ENCODE measurements at regions not wholly inside any gene's neighbourhood (a gene's known extent, or its start where the extent isn't known, plus 50 kb on each side); places are given as distances from the start of the nearest gene placed in this dataset.

DNA sequence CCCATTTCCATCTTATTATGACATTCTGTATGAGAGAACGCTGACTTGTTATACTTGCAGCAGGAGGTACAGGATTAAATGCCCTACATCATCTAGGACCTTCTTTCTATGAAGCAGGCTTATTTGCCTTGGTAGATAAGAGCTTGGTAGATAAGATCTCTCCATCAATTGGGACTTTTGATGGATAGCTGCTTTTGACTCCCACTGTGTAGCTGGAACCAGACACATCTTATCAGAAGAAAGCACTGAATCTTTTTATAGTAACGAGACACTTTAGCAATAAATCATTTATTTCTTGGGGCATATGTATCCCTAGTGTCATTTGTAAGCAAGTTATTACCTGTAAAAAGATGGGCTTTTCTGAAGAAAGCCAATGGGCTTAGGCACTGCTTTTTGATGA is 613.9 kb downstream of the TECRL start:
- DNase-seq: no peak

DNA sequence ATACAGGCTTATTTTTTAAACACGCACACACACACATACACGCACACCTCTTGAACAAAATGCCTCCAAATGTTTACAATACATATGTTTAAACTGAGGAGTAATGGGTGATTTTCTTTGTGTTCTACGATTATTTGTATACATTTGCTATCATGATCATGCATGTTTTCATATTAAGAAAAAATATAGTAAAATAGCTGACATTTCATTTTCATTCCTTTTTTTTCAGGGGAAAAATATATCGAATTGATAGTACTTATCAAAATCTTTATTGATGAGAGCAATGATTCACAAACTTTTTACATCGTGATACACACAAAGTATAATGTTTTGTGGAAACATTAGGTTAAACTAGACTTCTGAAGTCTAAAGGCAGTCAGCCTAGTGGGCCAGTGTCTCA is 618.9 kb downstream of the TECRL start:
- DNase-seq: no peak

DNA sequence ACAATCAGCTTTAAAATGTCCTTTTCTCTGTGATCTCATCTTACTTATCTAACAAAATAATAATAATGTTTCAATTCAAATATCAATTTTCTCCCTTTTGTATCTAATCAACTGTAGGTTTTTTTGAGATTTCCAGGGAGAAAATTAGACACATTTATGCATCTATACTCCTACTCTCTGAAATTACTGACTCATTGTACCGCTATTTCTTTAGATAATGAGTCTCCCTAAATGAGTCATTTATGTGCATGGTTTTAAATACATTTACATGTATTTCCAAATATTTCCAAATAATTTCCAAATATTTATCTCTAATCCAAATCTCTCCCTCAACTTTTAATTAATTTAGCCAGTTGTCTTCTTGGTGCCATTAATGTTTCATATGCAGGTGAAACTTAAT is 621.0 kb downstream of the TECRL start:
- DNase-seq: no peak

DNA sequence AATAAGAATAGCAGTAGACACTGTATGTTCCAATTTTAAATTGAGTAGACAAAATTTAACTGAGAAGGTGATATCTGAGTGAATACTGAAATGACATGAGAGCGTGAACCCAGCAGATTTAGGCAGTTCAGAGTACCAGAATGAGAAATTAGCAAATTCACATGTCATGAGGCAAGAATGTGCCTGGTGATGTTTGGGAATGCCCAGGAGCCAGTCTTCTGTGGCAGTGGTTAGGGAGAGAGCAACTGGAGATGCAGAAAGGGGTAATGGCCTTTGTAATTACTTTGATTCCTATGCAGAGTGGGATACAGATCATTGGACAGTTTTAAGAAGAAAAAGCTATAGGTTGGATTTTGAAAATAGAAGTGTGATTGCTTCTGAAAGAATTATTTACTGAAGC is 621.9 kb downstream of the TECRL start:
- no peak for DNase-seq

DNA sequence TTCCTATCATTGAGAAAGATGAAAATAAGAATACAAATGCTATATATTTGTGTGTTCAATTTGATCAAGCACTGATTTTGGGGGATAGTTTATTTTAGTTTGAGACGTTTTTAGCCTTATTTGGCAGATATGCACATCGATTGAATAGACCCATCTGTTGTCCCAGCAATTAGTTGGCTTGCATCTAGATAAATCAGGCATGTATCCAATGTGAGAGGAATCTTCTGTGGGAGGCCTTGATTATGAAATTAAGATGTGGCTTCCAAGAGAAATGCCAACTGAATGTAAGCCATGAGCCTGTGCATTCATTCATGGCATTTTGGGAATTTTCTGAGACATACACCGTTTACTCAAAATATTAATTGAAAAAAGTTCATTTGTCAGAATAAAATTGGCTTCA is 623.1 kb downstream of the TECRL start:
- no peak for DNase-seq

DNA sequence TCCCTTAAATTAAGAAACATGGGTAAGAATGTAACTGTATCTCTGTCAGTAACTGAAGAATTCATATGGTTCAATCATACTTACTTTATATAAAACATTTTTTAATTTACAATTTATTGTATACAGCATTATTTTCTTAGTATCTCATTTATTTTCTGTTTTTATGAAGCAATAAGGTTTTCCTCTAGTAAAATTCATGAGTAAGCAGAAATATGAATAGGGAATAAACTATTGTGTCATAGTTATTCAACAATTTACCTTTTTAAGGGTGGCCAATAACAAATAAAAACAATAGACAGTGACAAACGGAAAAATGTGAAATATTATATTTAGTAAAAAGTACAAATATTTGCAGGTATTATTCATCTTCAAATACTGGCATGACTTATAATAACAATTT is 624.4 kb downstream of the TECRL start:
- no peak for DNase-seq

DNA sequence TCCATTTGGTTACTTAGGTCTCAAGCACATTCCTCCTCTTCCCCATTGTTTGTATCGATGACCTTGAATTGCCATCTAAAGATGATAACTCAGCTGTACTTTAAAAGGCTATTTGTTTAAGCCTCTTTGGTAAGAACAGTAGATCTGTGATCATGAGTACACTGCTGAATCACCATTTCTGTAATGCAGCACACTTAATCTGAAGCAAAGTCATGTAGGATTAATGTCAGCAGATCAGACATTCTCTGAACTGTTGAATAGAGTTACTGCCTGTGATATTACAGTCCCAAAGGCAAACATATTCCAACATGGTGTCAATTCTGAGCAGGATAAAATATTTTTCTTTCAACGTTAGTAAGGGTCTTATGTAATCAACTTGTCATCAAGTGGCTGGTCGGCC is 631.6 kb downstream of the TECRL start:
- DNase-seq: no peak

DNA sequence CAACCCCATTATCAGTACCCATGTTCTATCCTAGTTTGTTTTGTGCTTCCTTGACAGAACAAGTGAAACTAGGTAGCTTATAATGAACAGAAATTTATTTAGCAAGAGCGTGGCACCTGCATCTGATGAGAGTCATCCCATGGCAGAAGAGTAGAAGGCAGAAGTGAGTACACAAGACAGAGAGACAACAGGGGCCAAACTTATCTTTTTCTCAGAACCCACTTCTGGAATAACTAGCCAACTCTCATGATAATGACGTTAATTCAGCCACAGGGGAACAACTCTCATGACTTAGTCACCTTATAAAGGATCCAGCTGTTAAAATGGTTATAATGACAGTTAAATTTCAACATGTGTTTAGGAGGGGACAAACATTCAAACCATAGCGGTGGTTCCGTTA is 644.9 kb downstream of the TECRL start:
- no peak for DNase-seq

DNA sequence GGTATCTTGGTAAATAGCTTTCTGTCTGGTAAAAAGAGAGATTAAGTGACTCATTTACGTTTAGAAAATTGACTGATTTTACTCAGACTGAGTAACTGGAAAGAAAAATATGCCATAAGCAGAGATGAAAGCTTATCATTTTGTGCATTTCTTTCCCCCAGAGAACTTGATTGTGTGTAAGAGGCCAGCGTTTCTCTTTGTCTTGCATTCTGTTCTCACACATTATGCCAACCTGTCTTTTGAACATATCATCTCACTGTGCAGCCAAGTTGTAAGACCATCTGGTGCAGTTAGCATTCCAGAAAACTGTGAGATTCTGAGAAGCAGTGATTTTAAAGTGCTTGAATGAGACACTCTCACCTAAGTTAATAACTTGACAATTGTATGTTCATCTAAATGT is 651.3 kb downstream of the TECRL start:
- DNase-seq: no peak

DNA sequence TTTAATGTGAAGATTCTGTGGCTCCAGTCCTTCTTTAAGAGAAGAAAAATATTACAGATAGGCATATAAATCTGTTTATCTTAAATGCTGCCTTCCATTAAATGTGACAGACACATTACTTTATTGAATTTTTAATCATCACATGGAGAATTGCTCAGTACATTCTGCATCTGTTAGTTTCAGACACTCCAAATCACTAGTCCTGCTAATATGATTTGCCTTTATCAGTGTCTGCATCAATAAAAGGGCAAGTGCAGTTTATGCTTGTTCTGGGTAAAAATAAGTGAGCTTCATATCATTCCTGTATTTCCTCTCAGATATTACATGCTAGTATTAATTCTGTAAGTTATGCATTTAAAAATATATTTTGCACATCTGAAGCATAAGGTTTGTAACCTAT is 666.4 kb downstream of the TECRL start:
- no peak for DNase-seq

DNA sequence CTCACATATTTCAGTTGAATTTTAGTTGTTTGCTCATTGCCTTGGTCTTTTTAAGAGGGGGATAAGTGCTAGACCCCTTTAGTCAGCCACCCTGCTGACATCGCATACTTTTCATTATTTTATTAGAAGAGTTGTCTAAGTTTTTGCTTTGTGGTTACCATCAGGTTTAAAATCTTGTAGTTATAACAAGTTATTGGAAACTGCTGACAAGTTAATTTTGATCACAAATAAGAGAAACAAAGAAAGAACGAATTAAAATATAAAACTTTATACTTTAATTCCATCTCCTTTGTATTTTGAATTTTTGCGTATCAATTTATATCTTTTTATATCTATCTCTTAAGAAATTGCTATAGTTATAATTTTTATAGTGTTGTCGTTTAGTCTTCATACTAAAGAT is 679.7 kb downstream of the TECRL start:
- DNase-seq: no peak

DNA sequence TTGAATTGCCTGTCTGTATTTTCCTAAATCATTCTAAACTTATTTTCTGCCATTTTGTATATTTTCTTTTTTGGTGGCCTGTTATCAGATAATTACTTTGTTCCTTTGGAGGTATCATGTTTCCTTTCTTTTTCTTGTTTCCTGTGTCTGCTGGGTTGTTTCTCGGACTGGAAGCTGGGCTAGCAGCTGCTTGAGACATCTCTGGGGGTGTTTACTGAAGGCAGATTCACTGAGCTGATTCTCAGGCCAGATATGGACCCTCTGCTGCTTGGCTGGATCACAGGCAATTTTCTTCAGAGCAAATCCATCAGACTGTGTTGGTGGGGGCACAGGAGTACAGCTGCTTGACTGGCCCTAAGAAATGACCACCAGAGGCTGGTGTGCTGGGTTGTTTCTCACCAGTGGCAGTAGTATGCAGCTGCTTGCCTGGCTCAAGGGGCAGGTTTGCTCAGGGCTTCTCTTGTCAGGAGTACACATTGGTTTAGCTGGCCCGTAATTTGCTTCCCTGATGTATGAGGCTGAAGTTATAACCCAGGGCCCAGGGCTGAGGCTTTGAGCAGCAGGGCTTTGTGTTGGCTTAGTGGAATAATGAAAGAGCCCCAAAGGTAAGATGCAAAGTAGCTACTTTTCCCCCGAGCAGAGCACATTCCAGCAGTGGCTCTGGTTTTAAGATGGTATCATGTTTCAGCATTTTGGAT is 680.6 kb downstream of the TECRL start:
- no peak for DNase-seq

DNA sequence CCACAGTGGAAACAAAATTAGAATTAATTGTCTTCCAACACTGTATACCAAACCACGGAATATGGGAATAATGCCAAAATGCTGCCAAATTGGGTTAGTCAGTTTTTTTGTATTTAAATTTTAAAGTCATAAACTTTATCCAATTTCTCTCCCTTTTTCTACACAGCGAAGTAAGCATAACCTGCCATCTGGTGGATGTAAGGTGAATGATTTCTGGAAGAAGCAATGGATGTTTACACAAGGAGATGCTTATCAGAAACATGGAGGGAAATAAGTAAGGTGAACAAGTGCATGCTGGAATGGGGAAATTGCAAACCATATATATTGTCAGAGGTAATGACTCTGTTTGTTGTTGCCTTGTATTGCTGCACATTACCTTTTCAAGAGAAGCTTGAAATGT is 691.9 kb downstream of the TECRL start:
- no peak for DNase-seq

DNA sequence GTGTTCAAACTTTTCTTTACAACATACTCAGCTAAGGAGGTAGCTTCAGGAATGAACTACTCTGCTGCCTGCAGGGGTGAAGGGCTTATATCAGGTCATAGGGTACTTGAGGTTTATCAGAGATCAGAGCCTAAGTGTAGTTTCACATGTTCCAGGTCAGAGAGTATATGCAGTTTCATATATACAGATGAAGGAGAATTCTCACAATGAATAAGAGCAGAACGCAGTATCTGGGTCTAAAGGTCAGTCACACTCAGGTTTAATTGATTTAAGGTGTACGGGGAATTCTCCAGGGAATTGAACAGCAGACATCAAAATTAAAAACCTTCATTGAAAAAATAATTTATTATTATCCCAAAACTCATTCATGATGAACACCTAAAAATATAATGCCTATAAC is 700.6 kb downstream of the TECRL start:
- no peak for DNase-seq

DNA sequence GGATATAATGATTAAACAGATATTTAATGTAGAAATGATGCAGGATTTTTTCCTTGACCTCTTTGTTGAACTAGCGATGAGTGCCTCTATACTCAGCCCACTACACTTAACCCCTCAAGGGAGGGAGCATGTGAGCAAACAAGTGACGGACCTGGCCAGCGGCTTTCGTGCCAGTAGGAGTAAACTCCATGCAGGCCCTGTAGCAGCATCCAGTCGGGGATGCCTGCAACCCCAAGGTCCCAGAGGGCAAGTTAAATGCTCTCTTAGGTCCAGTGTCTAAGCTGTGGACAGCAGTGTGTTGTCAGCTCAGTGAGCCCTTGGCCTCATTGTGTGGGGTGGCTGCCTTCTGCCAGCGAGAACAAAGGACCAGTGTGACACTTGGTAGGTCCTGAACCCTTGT is 708.7 kb downstream of the TECRL start:
- no peak for DNase-seq

DNA sequence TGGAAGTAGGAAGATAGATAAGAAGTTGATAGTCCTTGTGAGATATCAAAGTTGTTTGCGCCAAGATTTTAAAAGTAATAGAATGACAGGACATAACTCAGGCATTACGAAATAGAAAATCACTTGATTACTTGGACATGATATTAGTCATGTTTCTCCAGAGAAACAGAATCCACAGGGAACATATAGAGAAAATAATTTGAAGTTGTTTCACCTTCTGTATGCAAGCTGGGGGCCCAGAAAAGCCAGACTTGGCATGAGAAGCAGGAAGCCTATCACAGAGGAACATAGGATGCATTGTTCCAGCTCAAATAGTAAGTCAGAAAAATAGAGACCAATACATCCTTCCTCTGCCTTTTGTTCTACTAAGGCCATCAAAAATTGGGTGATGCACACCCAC is 715.9 kb downstream of the TECRL start:
- no peak for DNase-seq

DNA sequence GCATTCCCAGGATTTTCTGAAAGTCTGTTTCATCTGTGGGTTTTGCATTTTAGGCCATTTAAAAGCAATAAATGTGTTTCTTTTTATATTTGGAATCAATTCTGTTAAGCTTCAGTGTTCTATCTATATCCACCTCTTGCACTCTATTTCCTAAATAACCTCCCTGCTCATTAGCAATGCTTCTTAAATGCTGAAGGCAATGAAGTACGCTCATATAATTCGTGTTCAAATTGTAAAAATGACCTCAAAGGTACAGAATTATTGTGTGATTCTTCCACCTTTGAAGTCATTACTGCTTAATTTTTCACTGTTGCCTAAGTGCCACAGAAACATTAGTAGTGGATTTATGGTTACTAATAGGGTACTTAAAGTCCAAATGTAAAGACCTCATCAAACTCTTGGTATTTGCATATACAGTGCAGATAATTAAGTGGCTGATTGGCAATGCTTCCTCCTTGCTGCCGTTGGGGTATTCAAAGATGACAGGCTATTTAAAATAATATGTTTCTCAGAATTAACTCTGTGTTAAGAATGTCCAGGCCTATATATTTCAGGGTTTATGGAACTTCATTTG is 730.8 kb downstream of the TECRL start:
- no peak for DNase-seq

DNA sequence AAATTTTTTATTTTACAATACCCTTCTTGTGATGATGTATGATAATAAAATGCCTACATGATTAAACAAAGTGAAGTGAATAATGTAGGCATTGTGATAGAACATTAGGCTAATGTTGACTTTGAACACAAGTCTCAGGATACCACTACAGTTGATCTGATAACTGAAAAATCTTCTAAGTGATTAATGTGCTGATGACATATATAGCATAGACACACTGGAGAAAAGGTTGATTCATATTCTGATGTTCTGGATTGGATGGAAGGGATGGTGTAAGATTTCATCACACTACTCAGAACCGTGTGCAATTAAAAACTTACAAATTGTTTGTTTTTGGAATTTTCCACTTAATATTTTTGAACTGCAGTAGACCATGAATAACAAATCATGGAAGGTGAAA is 738.5 kb downstream of the TECRL start:
- no peak for DNase-seq

DNA sequence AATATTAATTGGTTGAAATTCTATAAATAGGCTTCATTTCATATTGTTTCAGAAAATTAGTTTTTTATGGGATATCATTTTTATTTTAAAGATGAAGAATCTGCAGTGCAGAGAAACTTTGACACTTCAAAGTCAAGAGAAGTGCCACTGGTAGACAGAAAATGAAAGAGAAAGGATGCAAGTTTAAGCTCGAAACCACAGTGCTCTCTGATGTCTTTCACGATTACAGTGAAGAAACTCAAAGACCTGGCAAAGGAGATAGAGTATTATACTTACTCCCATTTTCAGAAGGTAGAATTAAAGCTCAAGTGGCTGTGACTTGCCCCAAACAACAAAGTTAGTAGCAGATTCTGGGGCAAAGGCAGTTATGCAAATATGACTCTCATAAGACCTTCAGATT is 745.4 kb downstream of the TECRL start:
- DNase-seq: no peak

DNA sequence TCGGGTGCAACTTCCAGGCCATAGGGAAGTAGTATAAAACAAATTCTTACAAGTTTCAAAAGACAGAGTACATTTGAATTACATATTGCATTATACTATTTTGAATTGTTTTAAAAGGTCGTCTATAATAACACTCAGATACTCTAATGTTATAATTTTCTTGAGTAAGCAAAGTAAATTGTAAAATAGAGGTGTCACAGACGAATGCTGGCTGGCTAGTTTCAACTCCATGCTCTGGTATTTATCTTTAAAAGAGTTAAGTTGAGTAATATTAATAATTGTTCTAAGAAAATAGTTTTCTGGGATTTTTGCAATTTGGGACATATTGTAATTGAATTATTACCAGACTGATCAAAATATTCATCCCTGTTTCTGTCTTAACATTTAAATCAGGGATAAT is 764.9 kb downstream of the TECRL start:
- DNase-seq: no peak

DNA sequence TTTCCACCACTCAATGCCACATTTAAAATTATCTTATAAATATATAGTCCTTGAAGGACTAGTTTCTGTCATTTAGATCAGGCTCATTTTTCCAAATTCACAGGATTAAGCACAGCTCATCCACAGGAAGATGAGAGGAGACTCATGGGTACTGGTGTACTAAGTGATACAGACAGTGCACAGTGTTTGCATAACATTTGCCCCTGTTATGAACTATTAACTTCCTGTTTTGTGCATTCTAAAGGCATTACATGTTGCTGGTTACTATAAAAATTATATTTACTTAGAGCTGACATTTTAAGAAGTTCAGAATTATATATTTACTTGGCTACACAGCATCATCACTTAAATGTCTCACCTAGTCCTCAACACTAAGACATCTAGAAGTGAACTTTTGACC is 772.0 kb downstream of the TECRL start:
- no peak for DNase-seq

DNA sequence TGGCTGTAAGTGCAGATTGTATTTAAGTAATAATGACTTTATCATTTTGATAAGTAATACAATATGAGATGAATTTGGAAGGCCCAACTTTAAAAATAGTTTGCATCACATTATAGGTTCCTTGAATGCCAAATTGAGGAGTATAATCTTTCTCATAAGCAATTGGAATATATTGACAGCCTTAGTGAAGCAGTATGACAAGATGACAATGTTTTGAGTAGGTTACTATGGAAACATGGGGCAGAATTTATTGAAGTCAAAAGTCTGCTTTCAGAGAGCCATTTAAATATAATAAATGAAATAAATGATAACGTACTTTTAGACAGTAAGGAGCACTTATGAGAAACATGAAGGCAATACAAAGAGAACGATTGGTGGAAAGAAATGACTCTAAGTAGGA is 776.4 kb downstream of the TECRL start:
- DNase-seq: no peak

DNA sequence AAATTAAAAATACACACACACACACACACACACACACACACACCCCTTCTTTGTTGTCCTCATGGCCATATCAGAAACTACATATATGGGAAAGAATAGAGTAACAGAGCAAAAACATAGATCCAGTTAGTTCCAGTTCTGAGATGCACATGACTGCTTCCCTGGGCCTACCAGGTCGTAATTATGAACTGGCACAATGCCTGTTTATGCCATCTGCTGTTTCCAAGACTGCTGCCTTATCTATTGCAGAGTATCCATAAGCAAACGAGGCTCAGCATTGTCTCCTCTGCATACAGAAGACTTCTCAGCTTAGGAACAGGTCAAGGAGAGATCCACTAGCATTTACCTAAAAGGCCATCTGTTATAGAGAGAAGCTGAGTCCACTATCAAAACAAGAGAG is 789.0 kb downstream of the TECRL start:
- DNase-seq: no peak

DNA sequence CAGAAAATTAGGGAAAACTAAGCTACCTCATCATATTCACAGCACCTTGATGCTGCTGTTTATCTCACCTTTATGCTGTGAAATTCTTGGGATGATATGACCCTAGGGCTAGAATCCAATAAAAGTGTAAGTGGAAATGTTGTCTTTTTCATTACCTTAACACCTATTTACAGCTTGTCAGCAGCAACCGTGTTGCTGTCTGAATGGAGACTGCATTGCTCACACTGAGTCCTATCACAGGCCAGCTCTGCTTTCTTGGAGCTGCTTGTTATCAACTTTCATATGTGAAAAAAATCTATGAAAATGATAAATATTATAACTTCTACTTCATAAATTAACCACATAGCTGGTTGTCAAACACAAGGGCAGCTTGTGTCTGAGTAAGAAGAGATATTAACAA is 789.5 kb downstream of the TECRL start:
- DNase-seq: no peak

All from HCEC 1CT (cell line).